Activated T-helper 1 cell treated with anti-CD3 and anti-CD28 coated beads, Interleukin-2, amount 50 U/mL, for 16 hours (primary cell): ENCODE measurements at regions not wholly inside any gene's neighbourhood (a gene's known extent, or its start where the extent isn't known, plus 50 kb on each side); places are given as distances from the start of the nearest gene placed in this dataset.

Experiments
- DNase-seq, 2 donors: peaks; one replicate each; pipeline ENCODE4 v3.0.0-alpha.2; 2020; ENCODE audit warnings: low read depth in 1 of 2, low spot score in 1 of 2

DNA sequence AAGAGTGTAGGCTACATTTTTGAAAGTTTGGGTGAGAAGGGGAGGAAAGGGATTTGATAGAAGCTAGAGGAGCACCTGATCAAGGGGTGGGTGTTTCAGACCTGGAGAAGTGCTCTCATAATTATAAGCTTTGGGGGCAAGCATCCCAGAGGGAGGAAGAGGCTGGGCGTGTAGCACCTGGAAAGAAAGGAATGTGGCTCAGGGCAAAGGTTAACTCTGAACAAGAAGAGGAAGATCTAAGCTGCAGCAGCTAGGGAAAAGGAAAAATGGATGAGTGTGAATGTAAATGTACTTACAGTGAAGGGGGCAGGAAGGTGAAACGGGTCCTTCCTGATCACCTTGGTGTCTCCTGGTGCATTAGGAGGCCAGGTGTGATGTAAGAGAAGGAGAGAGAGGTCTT is 49.8 kb upstream of the ANKRD55 start:
- DNase-seq = no peak
